NCI-H1930 (cell line): ENCODE measurements at regions not wholly inside any gene's neighbourhood (a gene's known extent, or its start where the extent isn't known, plus 50 kb on each side); places are given as distances from the start of the nearest gene placed in this dataset.

ENCODE experiments used
- DNase-seq, 2 experiments: peaks; one replicate each; lab custom pipeline; 2025; lab: John Stamatoyannopoulos, UW

- DNase-seq = no peak
These were observed 580.3 kb upstream of the ZFP42 start for GRCh38 chr4:187415231-187415630.

GRCh38 chr4:187416216-187416615, 579.4 kb upstream of the ZFP42 start:
- no peak for DNase-seq

- no peak for DNase-seq
These were observed 577.9 kb upstream of the ZFP42 start for GRCh38 chr4:187417721-187418120.

- DNase-seq = no peak
These were observed 572.9 kb upstream of the ZFP42 start for GRCh38 chr4:187422655-187423054.

- DNase-seq = no peak
These were observed 570.9 kb upstream of the ZFP42 start for GRCh38 chr4:187424636-187425035.

- DNase-seq = no peak
These were observed 569.1 kb upstream of the ZFP42 start for GRCh38 chr4:187426511-187426910.

DNA sequence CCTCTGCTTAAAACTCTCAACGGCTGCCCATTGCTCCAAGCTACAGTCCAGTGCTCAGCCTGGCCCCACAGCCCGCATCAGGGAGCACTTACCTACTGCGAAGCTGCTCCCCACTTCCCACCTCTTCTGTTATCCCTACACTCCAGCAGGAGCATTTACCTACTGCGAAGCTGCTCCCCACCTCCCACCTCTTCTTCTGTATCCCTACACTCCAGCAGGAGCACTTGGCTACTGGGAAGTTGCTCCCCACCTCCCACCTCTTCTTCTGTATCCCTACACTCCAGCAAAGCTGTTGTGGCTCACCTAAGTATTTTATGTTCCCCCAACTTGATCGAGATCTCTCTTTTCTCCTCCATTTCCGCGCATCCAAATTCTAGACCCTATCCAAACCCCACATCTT, 563.3 kb upstream of the ZFP42 start:
- DNase-seq = no peak

- no peak for DNase-seq
These were observed 562.4 kb upstream of the ZFP42 start for GRCh38 chr4:187433141-187433540.

- no peak for DNase-seq
These were observed 559.3 kb upstream of the ZFP42 start for GRCh38 chr4:187436251-187436650.

DNA sequence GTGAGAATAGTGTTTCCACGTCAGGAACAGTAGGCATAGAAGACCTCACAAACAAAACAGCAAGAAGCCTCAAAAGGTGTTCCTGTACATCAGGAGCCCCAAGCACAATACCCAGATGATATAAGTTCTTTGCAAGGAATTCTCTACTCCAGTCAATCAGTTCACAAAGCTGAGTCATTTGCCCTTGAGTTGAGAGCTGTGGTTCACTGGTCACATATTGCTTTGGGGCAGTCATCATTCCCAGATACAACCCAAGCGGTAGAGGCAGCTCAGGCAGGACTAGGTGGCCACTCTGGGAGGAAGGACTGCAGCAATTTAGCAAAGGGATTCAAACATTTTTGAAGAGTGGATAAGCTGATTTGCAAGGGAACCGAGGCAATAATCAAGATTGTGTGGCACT, 551.5 kb upstream of the ZFP42 start:
- no peak for DNase-seq

GRCh38 chr4:187449702-187450101, 545.9 kb upstream of the ZFP42 start:
- no peak for DNase-seq

DNA sequence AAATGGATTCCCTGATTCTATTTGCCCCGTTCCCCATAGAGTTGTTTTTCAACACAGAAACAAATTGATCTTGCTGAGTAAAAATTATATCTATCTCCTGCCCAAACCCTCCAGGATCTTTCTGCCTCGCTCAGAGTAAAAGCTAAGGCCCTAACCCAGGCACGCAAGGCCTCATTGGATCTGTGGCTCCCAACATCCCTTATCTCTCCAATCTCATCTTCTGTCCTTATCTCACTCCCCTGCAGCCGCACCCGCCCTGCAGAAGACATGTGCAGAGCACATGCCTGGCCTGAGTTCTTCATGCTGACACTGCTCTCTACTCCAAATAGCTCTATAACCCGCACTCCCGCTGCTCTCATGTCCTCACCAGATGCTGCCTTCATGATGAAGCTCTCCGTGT, 543.8 kb upstream of the ZFP42 start:
- DNase-seq = no peak

DNA sequence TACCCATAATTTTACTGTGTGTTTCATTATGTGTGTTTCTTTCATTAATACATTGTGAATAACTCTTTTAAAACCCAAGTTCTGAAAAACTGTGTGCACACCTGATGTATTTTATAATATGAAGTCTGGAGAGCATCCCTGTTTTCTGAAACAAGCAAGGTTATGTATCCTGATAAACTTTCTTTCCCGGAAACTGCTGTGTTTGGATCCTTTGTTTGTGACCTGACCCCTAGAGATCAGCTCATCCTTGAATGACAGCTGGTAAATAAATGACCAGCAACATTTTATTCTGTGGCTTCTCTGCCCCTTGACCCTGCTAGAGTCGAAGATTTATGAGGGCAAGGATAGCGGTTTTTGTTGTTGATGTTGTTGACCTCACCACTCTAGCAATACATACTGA, 535.6 kb upstream of the ZFP42 start:
- DNase-seq = no peak

- DNase-seq = no peak
These were observed 531.0 kb upstream of the ZFP42 start for GRCh38 chr4:187464573-187464972.

GRCh38 chr4:187467224-187467623, 528.3 kb upstream of the ZFP42 start:
- no peak for DNase-seq

DNA sequence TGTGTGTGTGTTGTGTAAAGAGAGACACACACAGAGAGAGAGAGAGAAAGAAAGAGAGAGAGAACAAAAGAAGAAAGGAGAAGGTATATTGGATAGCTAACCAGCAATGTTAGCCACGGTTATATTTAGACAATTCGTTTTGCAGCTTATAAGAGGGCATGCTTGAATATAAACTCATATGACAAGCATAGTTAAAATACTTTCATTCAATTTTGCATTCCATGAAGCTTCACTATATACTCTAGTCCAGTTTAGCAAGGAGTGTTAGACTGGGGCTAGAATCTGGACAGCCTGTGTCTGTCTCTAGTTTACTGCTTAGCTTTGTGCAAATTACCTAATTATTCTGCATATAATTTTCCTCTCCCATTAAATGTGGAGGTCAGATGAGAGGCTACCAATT, 525.9 kb upstream of the ZFP42 start:
- no peak for DNase-seq

- no peak for DNase-seq
These were observed 525.5 kb upstream of the ZFP42 start for GRCh38 chr4:187470061-187470460.

DNA sequence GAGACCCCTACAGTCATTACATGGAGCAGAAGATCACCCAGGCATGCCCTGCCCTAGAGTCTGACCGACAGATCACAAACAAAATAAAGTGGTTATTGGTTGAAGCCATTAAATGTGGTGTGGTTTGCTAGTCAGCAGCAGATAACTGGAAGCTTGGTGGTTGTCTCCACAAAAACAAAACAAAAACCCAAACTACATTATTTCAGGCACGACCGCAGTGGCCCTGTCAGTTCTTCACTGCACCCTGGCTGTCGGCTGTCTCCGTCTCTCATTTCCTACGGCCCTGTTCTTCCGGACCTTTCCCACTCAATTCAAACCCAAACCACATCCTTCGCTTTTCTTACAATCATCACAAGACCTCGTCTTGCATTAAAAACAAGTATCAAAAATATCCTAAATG, 521.3 kb upstream of the ZFP42 start:
- DNase-seq = no peak

DNA sequence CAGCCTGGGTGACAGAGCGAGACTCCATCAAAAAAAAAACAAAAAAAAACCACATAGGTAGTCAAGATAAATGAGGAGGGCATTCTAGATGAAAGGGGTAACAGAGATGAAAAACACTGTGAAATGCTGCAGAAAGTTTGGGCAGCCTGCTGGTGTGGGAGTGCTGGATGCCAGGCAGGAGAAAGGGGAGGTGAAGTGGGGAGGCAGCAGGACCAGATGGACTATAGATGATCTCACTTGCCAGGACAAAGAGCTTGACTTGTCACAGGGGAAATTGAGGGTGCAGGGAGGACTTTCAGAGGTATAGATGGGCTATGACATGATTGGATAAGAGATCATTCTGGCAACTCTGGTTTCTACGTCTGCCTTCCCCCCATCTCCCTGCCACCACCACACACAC, 519.7 kb upstream of the ZFP42 start:
- DNase-seq = no peak

- DNase-seq = no peak
These were observed 518.3 kb upstream of the ZFP42 start for GRCh38 chr4:187477224-187477623.

GRCh38 chr4:187478292-187479140, 517.1 kb upstream of the ZFP42 start:
- no peak for DNase-seq

- no peak for DNase-seq
These were observed 516.1 kb upstream of the ZFP42 start for GRCh38 chr4:187479511-187479910.

- no peak for DNase-seq
These were observed 515.1 kb upstream of the ZFP42 start for GRCh38 chr4:187480146-187481145.
